ENCODE measurements at regions not wholly inside any gene's neighbourhood (a gene's known extent, or its start where the extent isn't known, plus 50 kb on each side); places are given as distances from the start of the nearest gene placed in this dataset.

- no peak for FAIRE-seq
Measured at GRCh38 chr2:111638274-111638877, 245.6 kb downstream of the ANAPC1 start.

More at GRCh38 chr2:111638274-111638877, 245.6 kb downstream of the ANAPC1 start:
- Histone ChIP-seq H4K20me1 (replicated peaks; ENCODE audit: control insufficient read depth, extremely low read depth, insufficient read depth, low read length) (no peaks in the 10 kb centered on the region), H3K4me1 (ENCODE audit: control insufficient read depth, extremely low read depth, insufficient read depth, low read length) (no peaks in the 10 kb centered on the region), H3K27me3 (ENCODE audit: control insufficient read depth in 2 of 2, insufficient read depth in 2 of 2, low read length in 2 of 2) (peaks cover 7 to 26% of the 10 kb centered on the region in 2 experiments), H3K9ac (replicated peaks; ENCODE audit: extremely low read depth, insufficient read depth, low read length) (no peak overlapping the region), H3K4me3 (replicated peaks in 1 of 3; ENCODE audit: insufficient read depth in 1 of 3, low read depth in 1 of 3, low read length in 3 of 3) (no peak overlapping the region), H3K4me2 (ENCODE audit: insufficient read depth, low read length) (no peak overlapping the region), H3K36me3 (ENCODE audit: control insufficient read depth in 2 of 2, extremely low read depth in 1 of 2, insufficient read depth in 2 of 2, low read length in 2 of 2) (no peaks in the 10 kb centered on the region), H3K79me2 (ENCODE audit: control insufficient read depth, insufficient read depth, low read length) (no peaks in the 10 kb centered on the region), H3K9me3 (replicated peaks; ENCODE audit: control insufficient read depth, insufficient read depth, low read length) (no peaks in the 10 kb centered on the region), H2AFZ (ENCODE audit: low read depth, low read length) (no peak overlapping the region), H3K9me1 (replicated peaks; ENCODE audit: control insufficient read depth, extremely low read depth, insufficient read depth, low read length) (no peaks in the 10 kb centered on the region), H3K27ac (ENCODE audit: insufficient read depth, low read depth, low read length) (no peak overlapping the region)
- dilution Hi-C loops (cut with MboI; ENCODE audit: extremely low pct_ligation_motif_present, low sequenced_read_pairs), result no loop called here
- no peak for TF ChIP-seq POLR2AphosphoS5 (IDR thresholded peaks at IDR 0.05; ENCODE audit: insufficient read depth, low read depth, low read length)
- TF ChIP-seq FOS (IDR thresholded peaks at IDR 0.05; ENCODE audit: borderline replicate concordance, insufficient read depth, low read length), result no peak
- no peak for TF ChIP-seq POLR2A (IDR thresholded peaks at IDR 0.05; ENCODE audit: low read depth, low read length)
- TF ChIP-seq EZH2 (IDR thresholded peaks at IDR 0.05; ENCODE audit: borderline replicate concordance, low read depth, low read length, severe bottlenecking), result no peak
- TF ChIP-seq GATA2 (IDR thresholded peaks at IDR 0.05; ENCODE audit: insufficient read depth, insufficient read length, low read depth, low read length), result no peak
- no peak for TF ChIP-seq JUN (IDR thresholded peaks at IDR 0.05; ENCODE audit: borderline replicate concordance, insufficient read depth, insufficient read length, low read depth)
- TF ChIP-seq CTCF (IDR thresholded peaks at IDR 0.05; ENCODE audit: extremely low read depth in 1 of 2, insufficient read depth in 1 of 2, low read depth in 1 of 2, low read length in 2 of 2), result no peak
- POLR2A ChIA-PET, result no interaction called here
- CTCF ChIA-PET, result interaction anchor here (0.8 to 1.9 kb wide), 4 partner anchors 8 to 29 kb away, joined by 3 to 6 read pairs (median 3); no protein-coding TSS in a partner anchor
- DNase-seq (ENCODE audit: low read depth, low spot score), result no peak
- intact Hi-C loops (cut with micrococcal nuclease), result no loop called here
- BruUV-seq (replicated peaks), result no TSS peak
